ENCODE measurements at regions not wholly inside any gene's neighbourhood (a gene's known extent, or its start where the extent isn't known, plus 50 kb on each side); places are given as distances from the start of the nearest gene placed in this dataset.

GRCh38 chr1:81129366-81129765, 671.4 kb upstream of the ADGRL2 start:
- TF ChIP-seq, protein P1, sequence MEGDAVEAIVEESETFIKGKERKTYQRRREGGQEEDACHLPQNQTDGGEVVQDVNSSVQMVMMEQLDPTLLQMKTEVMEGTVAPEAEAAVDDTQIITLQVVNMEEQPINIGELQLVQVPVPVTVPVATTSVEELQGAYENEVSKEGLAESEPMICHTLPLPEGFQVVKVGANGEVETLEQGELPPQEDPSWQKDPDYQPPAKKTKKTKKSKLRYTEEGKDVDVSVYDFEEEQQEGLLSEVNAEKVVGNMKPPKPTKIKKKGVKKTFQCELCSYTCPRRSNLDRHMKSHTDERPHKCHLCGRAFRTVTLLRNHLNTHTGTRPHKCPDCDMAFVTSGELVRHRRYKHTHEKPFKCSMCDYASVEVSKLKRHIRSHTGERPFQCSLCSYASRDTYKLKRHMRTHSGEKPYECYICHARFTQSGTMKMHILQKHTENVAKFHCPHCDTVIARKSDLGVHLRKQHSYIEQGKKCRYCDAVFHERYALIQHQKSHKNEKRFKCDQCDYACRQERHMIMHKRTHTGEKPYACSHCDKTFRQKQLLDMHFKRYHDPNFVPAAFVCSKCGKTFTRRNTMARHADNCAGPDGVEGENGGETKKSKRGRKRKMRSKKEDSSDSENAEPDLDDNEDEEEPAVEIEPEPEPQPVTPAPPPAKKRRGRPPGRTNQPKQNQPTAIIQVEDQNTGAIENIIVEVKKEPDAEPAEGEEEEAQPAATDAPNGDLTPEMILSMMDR (conservative IDR thresholded peaks at IDR 0.05; ENCODE audit: low read length): no peak
- no peak for TF ChIP-seq EZH2phosphoT487 (IDR thresholded peaks at IDR 0.05; ENCODE audit: borderline replicate concordance, low read depth, low read length)
